IPS DF 19.7 (cell line): ENCODE measurements at regions not wholly inside any gene's neighbourhood (a gene's known extent, or its start where the extent isn't known, plus 50 kb on each side); places are given as distances from the start of the nearest gene placed in this dataset.

Experiments
- DNase-seq: peaks from one replicate; pipeline ENCODE4 v3.0.0-alpha.2; 2013; ENCODE audit warnings: low read depth, low spot score

DNA sequence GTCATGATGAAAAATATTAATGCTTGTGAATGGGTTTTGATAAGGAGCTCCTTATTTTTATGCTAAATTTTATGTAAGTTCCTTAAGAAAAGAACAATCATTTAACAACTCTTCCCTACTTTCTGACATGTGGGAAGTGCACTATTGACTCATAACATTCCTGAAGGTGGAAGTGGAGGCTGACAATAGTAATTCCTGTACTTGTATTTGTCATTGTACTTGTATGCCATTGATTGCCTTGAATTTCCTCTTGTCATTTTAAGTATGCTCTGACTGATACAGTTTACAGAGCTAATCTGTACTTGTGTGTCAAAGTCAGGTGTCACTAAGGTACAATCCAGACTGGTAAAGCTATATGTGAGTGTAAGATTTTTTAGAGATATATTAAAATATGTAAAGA lies 440.0 kb downstream of the SLC16A7 start:
- DNase-seq: no peak

DNA sequence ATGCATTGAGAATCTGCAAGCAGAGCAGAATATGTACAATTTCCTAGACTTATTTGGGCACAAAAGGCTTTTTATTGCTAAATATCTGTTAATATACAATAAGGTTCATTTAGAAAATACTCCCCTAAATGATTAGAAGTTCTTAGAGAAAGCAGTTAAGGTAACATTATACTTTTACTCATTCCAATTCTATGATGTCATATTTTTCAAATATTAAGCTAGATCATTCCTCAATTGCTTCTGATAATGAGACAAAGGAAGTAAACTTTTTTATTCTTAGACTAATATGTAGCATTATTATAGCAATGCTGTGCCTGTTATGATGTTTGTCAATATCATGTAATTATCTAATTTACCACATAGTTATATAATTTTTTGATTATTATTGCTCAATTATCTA lies 447.0 kb downstream of the SLC16A7 start:
- DNase-seq: no peak

DNA sequence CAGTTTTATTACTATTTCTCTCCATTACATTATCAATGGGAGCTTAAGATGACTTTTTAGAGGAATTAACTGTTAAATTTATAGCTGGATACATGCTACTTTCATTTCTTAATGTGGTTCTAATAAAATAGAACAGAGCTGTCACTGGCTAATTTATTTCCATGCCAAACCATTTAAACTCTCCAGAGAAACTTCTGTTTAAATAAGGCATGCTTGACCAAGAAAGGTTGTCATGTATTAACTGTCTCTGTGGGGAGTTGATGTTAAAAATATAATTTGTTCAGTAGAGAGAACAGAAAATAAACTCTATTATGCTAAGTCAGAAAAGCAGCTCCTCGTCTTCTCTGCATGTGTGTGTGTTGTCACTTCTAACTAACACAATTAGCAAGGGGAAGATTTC lies 447.4 kb downstream of the SLC16A7 start:
- no peak for DNase-seq

DNA sequence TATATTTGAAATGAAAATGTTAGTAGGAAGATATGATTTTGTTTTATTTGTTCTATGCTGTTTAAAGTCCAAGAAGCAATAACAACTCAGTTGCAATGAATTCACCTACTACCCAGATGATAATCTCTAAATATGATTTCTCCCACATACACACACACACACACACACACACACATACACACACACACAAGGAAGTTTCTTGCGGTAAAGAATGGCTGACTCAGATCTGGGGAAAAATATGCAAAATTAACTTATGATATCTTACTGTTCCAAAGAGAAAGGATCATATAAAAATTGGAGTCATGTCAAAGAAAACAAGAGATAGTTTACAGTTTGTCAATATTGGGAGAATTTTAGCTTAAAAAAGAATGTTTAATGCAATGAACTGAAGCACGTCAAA lies 456.7 kb downstream of the SLC16A7 start:
- no peak for DNase-seq

DNA sequence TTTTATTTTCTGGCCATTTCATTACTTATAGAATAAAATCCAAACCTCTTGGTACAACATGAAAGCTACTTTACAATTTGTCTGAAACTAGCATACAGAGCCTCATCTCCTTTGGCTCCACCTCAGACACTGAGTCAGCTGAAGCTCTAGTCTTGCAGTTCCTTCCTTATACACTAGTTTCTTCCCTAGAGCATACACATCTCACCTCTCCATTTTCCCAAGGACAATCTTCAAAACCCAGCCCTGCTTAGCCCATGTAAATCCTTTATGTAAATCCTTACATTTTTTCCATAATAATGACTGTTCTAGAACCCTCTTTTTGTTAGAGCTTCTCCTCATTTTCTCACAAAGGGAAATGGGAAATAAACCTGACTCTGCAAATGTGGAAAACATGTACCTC lies 463.4 kb downstream of the SLC16A7 start:
- no peak for DNase-seq

DNA sequence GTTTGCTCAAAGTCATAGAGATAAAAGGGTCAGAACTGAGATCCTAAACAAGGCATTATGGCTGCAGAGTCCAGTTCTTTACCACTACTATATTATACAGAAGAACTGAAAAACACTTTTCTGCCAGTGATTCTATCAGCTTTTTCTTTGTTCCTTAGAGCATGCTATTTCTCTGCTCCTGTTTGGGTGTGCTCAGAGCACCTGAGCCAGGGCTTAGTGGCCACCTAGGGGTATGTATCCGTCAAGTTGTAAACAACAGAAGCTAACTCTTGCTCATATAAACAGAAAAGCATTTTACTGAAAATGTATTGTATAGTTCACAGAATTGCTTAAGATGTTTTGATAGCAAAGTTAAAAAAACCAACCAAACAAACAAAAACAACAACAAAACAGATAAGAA lies 470.8 kb downstream of the SLC16A7 start:
- no peak for DNase-seq

DNA sequence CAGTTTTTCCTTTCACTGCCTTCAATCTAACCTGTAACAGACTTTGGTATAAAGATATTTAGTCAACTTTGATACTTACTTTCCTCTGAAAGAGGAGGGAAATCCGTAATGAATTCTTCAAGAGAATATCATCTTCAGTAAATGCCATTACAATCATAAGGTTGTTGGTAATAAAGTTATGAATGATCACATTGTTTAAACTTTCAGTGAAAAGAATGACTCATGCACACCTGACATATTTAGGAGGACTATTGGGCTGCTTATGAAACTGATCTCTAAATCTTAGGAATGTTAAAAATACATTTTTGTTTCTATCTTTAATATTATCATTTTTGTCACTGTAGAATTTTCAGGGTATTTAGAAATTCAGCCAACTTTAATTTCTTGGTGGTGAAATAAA lies 474.7 kb downstream of the SLC16A7 start:
- DNase-seq: no peak

DNA sequence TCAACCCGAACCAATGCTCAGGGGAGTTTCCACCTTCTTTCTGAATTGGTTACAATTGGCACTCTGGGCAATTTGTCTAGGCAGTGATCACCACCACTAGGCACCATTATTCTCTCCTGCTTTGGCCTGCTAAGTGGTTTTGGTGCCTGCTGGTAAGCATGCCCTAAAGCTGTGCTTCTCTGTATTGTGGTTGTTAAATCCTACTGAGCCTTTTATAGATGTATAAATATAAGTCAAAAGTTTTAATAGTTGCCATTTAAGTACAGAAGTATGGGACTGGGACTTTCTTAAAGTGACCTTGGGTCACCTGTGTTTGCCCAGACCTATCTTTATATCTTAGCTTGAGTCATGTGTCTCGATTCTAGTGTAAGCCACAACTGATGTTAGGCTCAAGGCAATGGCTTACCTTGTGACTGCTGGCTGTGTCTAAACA lies 475.9 kb downstream of the SLC16A7 start:
- no peak for DNase-seq

DNA sequence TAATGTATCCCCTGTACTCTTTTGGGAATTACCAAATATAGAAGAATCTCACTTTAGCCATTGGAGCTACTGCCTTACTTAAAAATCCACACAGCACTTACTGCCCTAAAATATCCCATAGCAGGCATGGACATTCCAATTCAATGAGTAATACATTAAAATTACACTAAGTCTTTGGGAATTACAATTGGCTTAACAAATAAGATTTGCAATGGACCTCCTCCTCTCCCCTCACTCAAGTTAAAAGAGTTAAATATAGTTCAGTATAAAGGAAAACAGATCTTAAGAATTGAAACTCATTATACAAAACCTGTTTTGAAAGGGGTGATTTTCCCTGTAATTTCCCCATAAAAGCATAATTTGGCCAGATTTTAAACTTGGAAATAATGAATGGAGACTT lies 477.1 kb downstream of the SLC16A7 start:
- DNase-seq: no peak

DNA sequence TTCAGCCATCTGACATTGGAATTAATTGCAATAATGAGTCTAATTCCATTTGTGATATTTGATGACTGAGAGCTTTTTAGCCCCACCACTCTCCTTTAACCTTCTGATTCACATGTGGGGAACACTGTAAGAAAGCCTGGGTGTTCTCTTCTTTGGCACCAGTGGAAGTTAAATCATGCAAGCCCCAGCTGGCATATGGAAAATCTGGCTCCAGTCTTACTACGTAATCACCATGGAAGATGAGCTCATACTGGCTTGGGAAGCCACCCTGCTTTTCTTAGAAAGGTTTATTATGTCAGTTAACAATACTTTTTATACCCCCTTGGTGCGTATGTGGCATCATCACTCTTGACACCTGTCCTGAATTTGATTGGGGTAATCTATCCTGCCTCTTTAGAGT lies 479.3 kb downstream of the SLC16A7 start:
- no peak for DNase-seq

DNA sequence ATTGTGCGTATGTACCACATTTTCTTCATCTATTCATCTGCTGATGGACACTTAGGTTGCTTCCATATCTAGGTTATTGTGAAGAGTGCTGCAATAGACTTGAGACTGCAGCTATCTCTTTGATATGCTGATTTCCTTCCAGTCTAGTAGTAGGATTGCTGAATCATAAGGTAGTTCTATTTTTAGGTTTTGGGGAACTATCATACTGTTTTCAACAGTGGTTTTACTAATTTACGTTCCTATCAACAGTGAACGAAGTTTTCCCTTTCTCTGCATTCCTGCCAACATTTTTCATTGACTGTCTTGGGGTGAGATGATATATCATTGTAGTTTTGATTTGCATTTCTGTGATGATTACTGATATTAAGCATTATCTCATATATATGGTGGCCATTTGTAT lies 482.2 kb downstream of the SLC16A7 start:
- no peak for DNase-seq

DNA sequence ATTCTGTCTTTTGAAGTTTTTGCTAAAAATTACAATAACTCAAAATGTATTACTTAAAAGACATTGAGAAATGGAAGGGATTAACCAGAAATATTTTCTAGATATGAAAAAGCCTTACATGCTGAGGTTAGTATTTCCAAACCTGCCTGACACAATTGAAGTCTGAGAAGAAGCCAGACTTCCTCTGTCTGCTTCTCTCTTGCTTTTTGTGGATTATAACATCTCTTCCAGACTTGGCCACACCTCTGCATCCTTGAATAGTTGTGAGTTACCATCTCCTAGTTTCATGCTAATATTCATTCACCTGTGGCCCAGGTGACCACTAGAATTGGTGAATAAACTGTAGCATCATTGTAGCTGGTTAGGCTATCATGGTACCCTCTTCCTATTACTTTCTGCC lies 497.6 kb downstream of the SLC16A7 start:
- DNase-seq: peak; percentile 23

DNA sequence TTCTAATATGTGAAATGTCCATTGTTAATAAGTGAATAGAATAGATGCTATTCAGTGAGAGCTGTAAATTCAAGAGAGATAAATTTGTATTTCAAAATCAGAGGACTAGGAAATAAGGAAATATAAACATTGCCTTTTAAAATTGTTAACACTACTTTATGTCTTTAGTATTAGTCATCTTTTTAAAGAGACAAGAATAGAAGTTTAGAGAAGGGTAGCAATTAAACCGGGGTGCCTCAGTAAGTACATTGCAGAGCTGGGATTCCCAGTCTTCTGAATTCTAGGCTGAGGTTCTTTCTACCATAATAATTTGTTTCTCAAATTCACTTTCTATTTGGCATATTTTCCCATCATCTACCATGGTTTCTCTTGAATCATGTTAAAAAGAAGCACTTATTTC lies 498.6 kb downstream of the SLC16A7 start:
- no peak for DNase-seq

DNA sequence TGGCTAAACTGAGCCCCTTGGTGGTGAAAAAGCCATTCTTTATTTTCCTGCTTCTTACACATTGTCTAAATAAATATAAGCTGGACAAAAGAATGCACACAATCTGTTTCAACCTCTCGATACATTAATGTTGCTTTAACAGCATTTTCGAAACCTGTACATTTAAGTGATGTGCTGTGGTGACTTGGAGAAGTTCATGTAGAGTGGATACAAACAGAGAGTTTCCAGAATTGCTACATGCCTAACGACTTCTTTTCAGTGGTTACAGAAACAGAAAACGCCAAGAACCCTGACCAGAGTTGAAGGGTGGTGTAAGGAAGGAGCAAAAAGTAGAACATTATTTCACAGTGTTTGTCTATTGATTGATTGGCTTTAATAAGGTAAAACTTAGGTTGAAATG lies 500.9 kb downstream of the SLC16A7 start:
- no peak for DNase-seq

DNA sequence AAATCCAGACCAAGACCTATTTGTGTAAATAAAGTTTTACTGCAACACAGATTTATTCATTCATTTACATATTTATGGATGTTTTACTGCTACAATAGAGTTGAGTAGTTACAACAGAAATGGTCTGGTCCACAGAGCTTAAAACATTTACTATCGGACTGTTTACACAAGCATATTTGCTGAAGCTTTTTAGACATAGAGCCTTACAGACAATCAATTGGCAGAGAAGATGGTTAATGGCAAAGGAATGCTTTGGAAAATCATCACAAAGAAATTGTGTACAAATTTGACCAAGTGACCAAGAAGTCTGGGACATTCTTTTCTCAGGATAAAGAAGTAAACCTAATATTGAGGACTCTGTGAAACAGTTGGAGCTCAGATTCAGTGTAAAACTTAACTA lies 504.3 kb downstream of the SLC16A7 start:
- DNase-seq: no peak

DNA sequence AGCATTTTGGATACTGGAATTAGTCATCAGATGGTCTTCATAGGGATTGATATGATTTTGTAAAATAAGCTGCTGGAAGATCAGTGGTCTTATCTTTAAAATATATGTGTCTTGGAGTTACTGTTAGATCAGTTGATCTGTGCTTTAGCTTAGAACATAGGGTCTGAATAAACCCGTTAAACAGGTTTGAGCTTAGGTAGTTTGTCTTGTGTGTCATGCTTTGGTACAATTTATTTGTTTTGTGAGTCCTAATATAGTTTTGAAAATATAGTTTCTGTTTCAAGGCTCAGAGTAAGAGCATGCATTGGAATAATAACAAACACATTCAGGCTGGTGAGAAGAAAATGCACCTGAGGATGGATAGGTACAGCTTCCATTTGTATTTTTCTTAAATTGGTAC lies 505.0 kb downstream of the SLC16A7 start:
- no peak for DNase-seq

DNA sequence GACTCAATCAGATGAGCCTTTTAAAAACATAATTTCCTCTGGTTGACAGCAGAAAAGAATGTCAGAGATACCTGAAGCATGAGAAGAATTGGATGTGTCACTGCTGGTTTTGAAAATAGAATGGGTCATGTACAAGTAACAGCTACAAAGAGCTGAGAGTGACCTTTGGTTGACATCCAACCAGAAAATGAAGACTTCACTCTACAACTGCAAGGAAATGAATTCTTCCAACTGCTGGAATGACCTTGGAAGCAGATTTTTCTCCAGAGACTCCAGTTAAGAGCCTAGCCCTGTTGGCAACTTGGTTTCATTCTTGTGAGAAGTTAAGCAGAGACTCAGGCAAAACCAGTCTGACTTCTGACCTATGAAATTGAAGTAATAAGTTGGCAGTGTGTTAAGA lies 505.9 kb downstream of the SLC16A7 start:
- no peak for DNase-seq

DNA sequence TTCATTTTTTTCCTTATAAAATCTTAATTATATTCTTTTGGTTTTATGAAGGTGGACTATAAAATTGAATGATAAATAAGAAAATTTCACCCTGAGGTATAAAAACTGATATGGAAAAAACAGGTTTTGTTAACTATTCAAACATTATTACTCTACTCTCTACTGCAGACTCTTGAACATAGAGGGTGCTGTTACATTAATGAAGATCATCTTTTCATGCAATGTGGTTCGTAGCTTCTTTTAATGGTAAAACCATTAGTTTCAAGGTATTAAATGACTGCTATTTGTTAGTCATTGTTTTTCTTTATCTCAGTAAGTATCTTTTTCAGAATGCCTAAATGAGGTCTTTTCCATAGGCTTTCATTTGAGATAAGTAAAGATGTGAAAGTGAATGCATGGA lies 510.4 kb downstream of the SLC16A7 start:
- DNase-seq: no peak

DNA sequence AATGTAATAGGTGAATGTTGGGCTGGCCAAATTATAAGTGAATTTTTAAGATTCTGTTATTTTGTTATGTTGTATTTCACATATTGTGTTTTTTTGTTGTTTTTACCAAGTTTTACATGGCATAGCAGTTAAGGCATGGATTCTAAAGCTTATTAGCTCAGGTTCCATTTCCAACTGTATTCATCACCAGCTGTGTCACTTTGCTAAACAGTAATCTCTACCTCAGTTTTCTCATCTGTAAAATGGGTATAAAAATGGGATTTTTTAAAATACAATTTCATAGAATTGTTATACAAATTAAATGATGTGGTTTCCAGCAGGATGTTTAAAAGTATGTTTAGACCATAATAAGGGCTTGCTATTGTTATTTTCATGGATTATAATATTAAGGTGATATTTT lies 512.2 kb downstream of the SLC16A7 start:
- no peak for DNase-seq

DNA sequence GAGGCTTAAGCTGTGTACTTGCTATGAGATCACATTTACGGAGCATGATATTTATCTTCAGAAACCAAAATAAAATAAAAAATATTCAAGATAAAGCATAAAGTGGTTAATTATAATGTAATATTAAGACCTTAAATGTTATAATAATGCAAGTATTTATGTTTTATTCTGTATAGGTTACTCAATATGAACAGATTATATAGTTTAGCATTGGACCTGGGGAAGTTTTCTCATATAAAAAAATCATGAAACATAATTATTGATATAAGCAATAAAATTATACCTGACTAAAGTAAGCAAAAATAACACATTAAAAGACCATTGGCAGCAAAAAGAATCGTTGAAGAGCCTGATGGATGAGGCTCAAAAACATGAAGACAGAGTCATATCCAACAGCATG lies 516.2 kb downstream of the SLC16A7 start:
- no peak for DNase-seq

DNA sequence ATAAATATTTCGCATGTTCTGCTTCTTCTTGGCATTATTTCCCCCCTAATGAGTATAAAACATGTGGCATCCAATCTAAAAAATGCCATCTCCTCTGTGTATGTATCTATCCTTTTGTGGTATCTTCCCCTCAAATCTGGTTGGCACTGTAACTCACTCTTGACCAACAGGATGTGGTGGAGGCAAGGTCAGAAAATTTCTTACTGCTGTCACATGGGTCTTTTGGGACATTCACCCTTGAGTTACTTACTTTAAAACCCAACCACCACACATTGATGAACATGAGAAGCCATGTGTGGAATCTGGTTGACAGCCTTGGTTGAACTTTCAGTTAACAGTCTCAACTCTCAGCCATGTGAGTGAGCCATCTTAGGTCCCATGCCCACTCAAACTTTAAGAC lies 516.9 kb downstream of the SLC16A7 start:
- DNase-seq: no peak

DNA sequence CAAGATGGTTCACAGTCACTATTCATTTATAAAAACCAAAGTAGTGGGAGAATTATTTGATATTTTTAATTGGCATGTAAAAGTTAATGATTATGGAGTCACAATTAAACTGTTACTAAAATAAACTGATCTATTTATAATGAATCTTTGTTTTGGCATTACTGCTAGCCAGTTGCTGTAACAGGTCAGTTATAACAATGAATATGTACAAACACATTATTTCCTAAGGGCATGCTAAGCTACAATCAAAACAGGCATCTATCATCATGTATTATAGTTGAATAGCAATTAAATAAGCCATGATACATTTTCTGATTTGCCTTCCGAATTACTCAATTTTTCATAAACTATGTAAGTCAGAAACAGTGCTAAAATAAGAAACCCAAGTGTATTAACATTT lies 518.3 kb downstream of the SLC16A7 start:
- DNase-seq: no peak

DNA sequence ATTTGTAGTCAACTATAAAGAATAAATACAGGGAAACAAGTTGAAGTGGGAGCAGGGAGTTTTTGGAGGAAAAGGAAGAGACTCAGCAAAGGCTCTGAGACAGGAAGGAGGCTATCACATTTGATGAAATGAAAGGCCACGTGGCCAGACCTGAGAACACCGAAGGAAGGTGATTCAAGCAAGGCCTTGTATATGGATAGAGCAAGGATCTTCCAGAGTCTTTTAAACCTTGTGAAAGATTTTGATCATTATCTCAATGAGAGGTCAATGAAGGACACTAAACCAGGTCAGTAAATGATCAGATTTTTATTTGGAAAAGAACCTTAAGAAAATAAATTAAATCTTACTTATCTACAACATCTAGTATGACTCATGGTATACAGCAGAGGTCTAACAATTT lies 523.5 kb downstream of the SLC16A7 start:
- DNase-seq: no peak

DNA sequence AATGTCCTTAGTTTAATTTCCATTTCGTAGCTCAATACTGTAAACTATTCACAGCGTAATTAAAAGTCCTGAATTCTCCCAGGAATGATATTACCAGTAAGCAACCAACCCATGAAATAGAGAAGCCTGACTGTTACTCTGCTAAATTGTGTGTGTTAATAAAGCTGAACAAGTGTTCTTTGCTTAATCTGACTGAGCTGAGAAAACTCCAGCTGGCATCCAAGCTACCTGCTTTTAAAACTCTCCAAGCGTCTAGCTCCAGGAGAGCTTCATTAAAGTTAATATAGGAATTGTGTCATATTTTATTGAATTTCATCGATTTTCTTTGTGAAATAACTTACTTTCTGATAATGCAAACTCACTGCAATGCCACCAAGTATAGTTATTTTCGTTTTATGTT lies 524.4 kb downstream of the SLC16A7 start:
- no peak for DNase-seq

DNA sequence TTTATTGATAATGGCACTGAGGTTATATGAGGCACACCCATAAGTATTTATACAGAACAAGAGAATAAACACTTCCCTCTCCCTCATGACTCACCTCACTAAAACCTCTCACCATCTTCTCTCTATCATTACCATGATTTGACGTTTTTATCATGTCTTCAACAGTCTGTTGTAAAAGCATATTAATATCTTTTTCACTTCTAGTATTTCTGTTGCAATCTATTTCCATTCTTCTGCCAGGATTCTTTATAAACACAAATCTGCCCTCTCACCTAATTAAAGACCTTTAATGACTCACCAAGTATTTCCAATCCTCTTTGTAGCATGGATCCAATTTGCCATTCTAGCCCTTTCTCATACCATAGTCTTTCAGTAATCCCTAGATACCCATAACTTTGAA lies 527.7 kb downstream of the SLC16A7 start:
- DNase-seq: no peak
